ENCODE measurements at regions not wholly inside any gene's neighbourhood (a gene's known extent, or its start where the extent isn't known, plus 50 kb on each side); places are given as distances from the start of the nearest gene placed in this dataset.

DNA sequence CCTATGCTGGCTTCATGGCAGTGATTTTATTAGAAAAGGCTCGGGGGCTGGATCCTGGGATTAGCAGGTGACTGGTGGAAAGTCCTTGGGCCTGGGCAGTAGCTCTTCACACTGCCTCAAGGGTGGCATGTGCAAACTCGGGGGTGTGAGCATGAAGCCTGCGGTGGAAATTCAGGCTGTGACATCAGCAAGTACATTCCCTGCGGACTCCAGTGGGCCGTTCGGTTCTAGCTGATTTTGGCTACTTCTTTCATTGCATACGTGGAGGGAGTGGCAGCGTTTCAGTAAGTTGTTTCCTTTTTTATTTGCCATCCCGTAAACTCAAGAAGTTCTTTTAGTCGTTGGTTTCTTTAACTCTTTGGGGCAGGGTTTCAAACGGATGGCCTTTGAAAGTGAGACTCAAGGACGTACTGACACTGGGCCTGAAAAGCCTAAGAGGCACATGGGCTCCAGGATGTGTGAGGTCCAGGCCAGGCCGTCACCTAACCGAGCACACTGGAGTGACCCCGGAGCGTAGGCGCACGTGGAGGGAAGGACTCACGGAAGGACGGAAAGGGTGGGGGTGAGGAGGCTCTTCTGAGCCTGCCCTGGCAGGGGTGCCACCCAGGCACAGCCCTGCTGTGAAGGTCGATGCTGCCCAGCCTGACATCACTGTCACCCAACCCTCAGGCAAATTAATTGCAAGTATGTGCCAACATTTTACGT lies 104.0 kb upstream of the FRMD1 start:
- 91% methylated on average over 19 of the region's 22 CpGs for WGBS (ENCODE audit: insufficient coverage)

DNA sequence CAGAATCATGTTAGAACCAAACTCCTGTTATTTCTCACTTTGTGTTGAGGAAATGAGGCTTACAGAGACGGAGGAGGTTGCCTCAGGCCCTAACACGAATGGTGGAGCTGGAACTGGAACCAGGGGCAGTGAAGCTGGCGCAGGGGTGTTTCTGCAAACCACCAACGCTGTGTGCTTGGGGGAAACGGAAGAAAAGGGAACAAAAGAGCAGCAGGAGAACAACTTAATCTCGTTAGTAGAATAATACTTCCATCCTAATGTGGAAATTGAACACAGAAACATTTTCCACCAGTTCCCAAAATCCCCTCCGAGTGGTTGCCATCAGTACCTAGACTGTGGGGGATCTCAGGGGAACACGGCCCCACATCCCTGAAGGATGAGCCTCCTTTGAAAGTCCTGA lies 103.4 kb upstream of the FRMD1 start:
- Histone ChIP-seq H2AFZ (ENCODE audit: insufficient read depth, low read depth, low read length, poor library complexity, severe bottlenecking) (no peak overlapping the region), H4K20me1 (ENCODE audit: insufficient read depth, low read length) (no peaks in the 10 kb centered on the region), H3K27me3 (ENCODE audit: control insufficient read depth in 2 of 2, insufficient read depth in 2 of 2, low read length in 2 of 2) (no peaks in the 10 kb centered on the region), H3K36me3 (replicated peaks in 1 of 2; ENCODE audit: control insufficient read depth in 1 of 2, insufficient read depth in 2 of 2, low read length in 2 of 2) (no peaks in the 10 kb centered on the region), H3K79me2 (ENCODE audit: insufficient read depth, low read length) (no peaks in the 10 kb centered on the region), H3K27ac (ENCODE audit: low read depth in 1 of 2, low read length in 2 of 2) (no peak overlapping the region), H3K9ac (ENCODE audit: insufficient read depth, low read length, poor library complexity, severe bottlenecking) (no peak overlapping the region), H3K9me3 (replicated peaks in 1 of 2; ENCODE audit: control insufficient read depth in 1 of 2, insufficient read depth in 1 of 2, low read length in 2 of 2) (peaks cover 0 to 1% of the 10 kb centered on the region in 2 donors), H3K4me1 (ENCODE audit: control insufficient read depth in 1 of 2, insufficient read depth in 2 of 2, low read length in 2 of 2) (no peaks in the 10 kb centered on the region), H3K4me2 (replicated peaks; ENCODE audit: extremely low read depth, low read length, poor library complexity, severe bottlenecking) (no peak overlapping the region), H3K4me3 (replicated peaks in 1 of 3; ENCODE audit: low read depth in 2 of 3, low read length in 3 of 3) (no peak overlapping the region)
- no peak for DNase-seq
- Mint-ChIP-seq H3K9me3 (peaks cover 0 to 7% (median 2%) of the 10 kb centered on the region in 7 donors), H3K36me3 (no peaks in the 10 kb centered on the region), H3K27me3 (ENCODE audit: low read depth in 3 of 3) (peaks cover 1 to 6% (median 3%) of the 10 kb centered on the region in 3 donors), H3K4me1 (no peaks in the 10 kb centered on the region), H3K4me3 (no peak overlapping the region), H3K27ac (peak overlapping the region in 1 of 7 donors; percentile 57)
- intact Hi-C loops (cut with micrococcal nuclease): no loop called here
- TF ChIP-seq, protein P1, sequence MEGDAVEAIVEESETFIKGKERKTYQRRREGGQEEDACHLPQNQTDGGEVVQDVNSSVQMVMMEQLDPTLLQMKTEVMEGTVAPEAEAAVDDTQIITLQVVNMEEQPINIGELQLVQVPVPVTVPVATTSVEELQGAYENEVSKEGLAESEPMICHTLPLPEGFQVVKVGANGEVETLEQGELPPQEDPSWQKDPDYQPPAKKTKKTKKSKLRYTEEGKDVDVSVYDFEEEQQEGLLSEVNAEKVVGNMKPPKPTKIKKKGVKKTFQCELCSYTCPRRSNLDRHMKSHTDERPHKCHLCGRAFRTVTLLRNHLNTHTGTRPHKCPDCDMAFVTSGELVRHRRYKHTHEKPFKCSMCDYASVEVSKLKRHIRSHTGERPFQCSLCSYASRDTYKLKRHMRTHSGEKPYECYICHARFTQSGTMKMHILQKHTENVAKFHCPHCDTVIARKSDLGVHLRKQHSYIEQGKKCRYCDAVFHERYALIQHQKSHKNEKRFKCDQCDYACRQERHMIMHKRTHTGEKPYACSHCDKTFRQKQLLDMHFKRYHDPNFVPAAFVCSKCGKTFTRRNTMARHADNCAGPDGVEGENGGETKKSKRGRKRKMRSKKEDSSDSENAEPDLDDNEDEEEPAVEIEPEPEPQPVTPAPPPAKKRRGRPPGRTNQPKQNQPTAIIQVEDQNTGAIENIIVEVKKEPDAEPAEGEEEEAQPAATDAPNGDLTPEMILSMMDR (IDR thresholded peaks at IDR 0.05): no peak
- WGBS (ENCODE audit: insufficient coverage): 80% methylated on average over 5 of the region's 8 CpGs

More for the DNA sequence above, 104.0 kb upstream of the FRMD1 start:
- no peak for DNase-seq
- no peak overlapping the region for H2AFZ ChIP-seq (ENCODE audit: insufficient read depth, low read depth, low read length, poor library complexity, severe bottlenecking)
- no peak overlapping the region for H3K4me3 ChIP-seq (replicated peaks in 1 of 3; ENCODE audit: low read depth in 2 of 3, low read length in 3 of 3)
- H3K9ac ChIP-seq (ENCODE audit: insufficient read depth, low read length, poor library complexity, severe bottlenecking): no peak overlapping the region
- no peaks in the 10 kb centered on the region for H3K27me3 ChIP-seq (ENCODE audit: control insufficient read depth in 2 of 2, insufficient read depth in 2 of 2, low read length in 2 of 2)
- H3K4me3 Mint-ChIP-seq: no peak overlapping the region
- no peaks in the 10 kb centered on the region for H3K36me3 ChIP-seq (replicated peaks in 1 of 2; ENCODE audit: control insufficient read depth in 1 of 2, insufficient read depth in 2 of 2, low read length in 2 of 2)
- no peaks in the 10 kb centered on the region for H3K36me3 Mint-ChIP-seq
- no peak overlapping the region for H3K4me2 ChIP-seq (replicated peaks; ENCODE audit: extremely low read depth, low read length, poor library complexity, severe bottlenecking)
- TF ChIP-seq, protein P1 (IDR thresholded peaks at IDR 0.05): no peak
- H3K4me1 Mint-ChIP-seq: no peaks in the 10 kb centered on the region
- H3K9me3 Mint-ChIP-seq: peaks cover 0 to 10% (median 2%) of the 10 kb centered on the region in 7 donors
- no peak overlapping the region for H3K27ac ChIP-seq (ENCODE audit: low read depth in 1 of 2, low read length in 2 of 2)
- H4K20me1 ChIP-seq (ENCODE audit: insufficient read depth, low read length): no peaks in the 10 kb centered on the region
- no peak overlapping the region for H3K27ac Mint-ChIP-seq
- no peaks in the 10 kb centered on the region for H3K79me2 ChIP-seq (ENCODE audit: insufficient read depth, low read length)
- intact Hi-C loops (cut with micrococcal nuclease): no loop called here
- H3K27me3 Mint-ChIP-seq (ENCODE audit: low read depth in 3 of 3): peaks cover under 1 to 6% (median 1%) of the 10 kb centered on the region in 3 donors
- peaks cover 0 to 3% of the 10 kb centered on the region in 2 donors for H3K9me3 ChIP-seq (replicated peaks in 1 of 2; ENCODE audit: control insufficient read depth in 1 of 2, insufficient read depth in 1 of 2, low read length in 2 of 2)
- no peaks in the 10 kb centered on the region for H3K4me1 ChIP-seq (ENCODE audit: control insufficient read depth in 1 of 2, insufficient read depth in 2 of 2, low read length in 2 of 2)

Data from CD14-positive monocyte (primary cell).